HL-60 (cell line): ENCODE measurements at regions not wholly inside any gene's neighbourhood (a gene's known extent, or its start where the extent isn't known, plus 50 kb on each side); places are given as distances from the start of the nearest gene placed in this dataset.

Experiments used
- DNase-seq, 2 experiments: peaks; one replicate each; pipeline ENCODE4 v3.0.0-alpha.2; 2010 to 2020; ENCODE audit warnings: low read depth in 1 of 2, low spot score in 1 of 2
- H3K27ac ChIP-seq: fragments of 250-450 bp; sonication (Bioruptor Pico); replicated peaks from 2 replicates; pipeline ENCODE4 v1.5.1; 2020; ENCODE audit warnings: mild to moderate bottlenecking, moderate library complexity
- H3K27me3 ChIP-seq: fragments of 250-450 bp; sonication (Bioruptor Pico); 2 replicates; pipeline ENCODE4 v1.5.1; 2021; ENCODE audit warnings: mild to moderate bottlenecking, moderate library complexity; ENCODE audit not compliant: insufficient read depth, poor library complexity, severe bottlenecking
- H3K4me3 ChIP-seq: replicated peaks from 2 replicates; pipeline ENCODE4 v1.5.1; 2011; ENCODE audit warnings: mild to moderate bottlenecking, control low read depth, low read length; ENCODE audit not compliant: insufficient read depth
- GABPA ChIP-seq: IDR thresholded peaks from 2 replicates; pipeline ENCODE4 v1.6.1; 2012; ENCODE audit warnings: low read depth
- POLR2AphosphoS5 ChIP-seq: IDR thresholded peaks from 2 replicates; pipeline ENCODE4 v1.6.1; 2012; ENCODE audit warnings: low read depth
- SPI1 ChIP-seq: IDR thresholded peaks from 2 replicates; pipeline ENCODE4 v1.6.1; 2012; ENCODE audit warnings: low read depth, mild to moderate bottlenecking, borderline replicate concordance
- TF ChIP-seq, protein P1 (sequence below): IDR thresholded peaks from 2 replicates; pipeline ENCODE4 v1.6.1; 2012; ENCODE audit warnings: low read depth; ENCODE audit not compliant: insufficient replicate concordance
- TF ChIP-seq, protein P2 (sequence below): IDR thresholded peaks from one replicate; pipeline ENCODE4 v1.5.1; 2011; ENCODE audit warnings: low read length, control low read depth, inconsistent platforms; ENCODE audit not compliant: insufficient read depth

DNA sequence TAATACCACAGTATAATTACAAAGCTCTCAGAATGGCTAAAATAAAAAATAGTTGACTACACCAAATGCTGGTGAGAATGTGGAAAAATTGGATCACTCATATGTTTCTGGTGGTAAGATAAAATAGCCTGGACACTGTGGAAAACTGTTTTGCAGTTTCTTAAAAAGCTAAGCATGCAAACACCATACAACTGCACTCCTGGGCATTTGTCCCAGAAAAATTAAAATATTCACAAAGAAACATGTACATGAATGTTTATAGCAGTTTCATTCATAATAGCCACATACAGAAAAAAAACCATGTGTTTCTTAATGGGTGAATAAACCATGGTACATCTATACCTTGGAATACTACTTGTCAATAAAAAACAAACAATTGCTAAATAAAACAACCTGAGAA is 172.9 kb downstream of the AHR start:
- no peaks in the 10 kb centered on the region for H3K27me3 ChIP-seq
- DNase-seq: no peak
- H3K27ac ChIP-seq: no peak overlapping the region
- TF ChIP-seq GABPA (no peak), SPI1 (no peak), POLR2AphosphoS5 (no peak)
- TF ChIP-seq, protein P1, sequence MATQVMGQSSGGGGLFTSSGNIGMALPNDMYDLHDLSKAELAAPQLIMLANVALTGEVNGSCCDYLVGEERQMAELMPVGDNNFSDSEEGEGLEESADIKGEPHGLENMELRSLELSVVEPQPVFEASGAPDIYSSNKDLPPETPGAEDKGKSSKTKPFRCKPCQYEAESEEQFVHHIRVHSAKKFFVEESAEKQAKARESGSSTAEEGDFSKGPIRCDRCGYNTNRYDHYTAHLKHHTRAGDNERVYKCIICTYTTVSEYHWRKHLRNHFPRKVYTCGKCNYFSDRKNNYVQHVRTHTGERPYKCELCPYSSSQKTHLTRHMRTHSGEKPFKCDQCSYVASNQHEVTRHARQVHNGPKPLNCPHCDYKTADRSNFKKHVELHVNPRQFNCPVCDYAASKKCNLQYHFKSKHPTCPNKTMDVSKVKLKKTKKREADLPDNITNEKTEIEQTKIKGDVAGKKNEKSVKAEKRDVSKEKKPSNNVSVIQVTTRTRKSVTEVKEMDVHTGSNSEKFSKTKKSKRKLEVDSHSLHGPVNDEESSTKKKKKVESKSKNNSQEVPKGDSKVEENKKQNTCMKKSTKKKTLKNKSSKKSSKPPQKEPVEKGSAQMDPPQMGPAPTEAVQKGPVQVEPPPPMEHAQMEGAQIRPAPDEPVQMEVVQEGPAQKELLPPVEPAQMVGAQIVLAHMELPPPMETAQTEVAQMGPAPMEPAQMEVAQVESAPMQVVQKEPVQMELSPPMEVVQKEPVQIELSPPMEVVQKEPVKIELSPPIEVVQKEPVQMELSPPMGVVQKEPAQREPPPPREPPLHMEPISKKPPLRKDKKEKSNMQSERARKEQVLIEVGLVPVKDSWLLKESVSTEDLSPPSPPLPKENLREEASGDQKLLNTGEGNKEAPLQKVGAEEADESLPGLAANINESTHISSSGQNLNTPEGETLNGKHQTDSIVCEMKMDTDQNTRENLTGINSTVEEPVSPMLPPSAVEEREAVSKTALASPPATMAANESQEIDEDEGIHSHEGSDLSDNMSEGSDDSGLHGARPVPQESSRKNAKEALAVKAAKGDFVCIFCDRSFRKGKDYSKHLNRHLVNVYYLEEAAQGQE: no peak
- TF ChIP-seq, protein P2, sequence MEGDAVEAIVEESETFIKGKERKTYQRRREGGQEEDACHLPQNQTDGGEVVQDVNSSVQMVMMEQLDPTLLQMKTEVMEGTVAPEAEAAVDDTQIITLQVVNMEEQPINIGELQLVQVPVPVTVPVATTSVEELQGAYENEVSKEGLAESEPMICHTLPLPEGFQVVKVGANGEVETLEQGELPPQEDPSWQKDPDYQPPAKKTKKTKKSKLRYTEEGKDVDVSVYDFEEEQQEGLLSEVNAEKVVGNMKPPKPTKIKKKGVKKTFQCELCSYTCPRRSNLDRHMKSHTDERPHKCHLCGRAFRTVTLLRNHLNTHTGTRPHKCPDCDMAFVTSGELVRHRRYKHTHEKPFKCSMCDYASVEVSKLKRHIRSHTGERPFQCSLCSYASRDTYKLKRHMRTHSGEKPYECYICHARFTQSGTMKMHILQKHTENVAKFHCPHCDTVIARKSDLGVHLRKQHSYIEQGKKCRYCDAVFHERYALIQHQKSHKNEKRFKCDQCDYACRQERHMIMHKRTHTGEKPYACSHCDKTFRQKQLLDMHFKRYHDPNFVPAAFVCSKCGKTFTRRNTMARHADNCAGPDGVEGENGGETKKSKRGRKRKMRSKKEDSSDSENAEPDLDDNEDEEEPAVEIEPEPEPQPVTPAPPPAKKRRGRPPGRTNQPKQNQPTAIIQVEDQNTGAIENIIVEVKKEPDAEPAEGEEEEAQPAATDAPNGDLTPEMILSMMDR: no peak
- H3K4me3 ChIP-seq: no peak overlapping the region

DNA sequence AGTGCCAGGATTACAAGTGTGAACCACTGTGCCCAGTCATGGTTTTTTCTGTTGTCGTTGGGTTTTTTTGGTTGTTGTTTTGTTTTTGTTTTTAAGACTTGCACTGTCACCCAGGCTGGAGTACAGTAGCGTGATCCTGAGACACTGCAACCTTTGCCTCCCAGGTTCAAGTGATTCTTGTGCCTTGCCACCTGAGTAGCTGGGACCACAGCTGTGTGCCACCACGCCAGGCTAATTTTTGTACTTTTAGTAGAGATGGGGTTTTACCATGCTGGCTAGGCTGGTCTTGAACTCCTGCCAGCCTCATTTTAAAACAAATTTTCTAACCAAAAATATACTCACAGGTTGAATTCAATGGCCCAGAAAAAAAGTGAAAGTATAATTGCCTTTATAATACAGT is 174.1 kb downstream of the AHR start:
- DNase-seq: no peak
- TF ChIP-seq POLR2AphosphoS5 (no peak), GABPA (no peak), SPI1 (no peak)
- TF ChIP-seq, protein P2: no peak
- TF ChIP-seq, protein P1: no peak
- H3K4me3 ChIP-seq: no peak overlapping the region

DNA sequence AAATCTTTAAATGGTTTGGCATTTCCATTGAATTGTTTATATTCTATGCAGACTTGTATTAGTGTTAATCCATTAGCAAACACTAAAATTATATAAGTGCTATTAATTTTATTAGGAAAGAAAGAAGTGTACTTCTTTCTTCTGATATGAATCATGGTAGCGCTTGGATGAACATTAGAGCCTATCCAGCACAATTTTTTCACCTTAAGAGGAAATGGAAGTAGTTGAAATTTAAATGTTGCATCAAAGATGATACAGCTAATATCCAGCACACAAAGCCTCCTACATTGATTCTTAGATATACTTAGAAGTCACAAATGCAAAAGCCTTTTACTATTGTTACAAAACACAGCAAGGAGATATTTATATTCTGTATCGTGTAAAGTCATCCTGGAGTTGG is 174.5 kb downstream of the AHR start:
- no peak for DNase-seq
- Histone ChIP-seq H3K27me3 (no peaks in the 10 kb centered on the region), H3K4me3 (no peak overlapping the region), H3K27ac (no peak overlapping the region)
- TF ChIP-seq, protein P1: no peak
- TF ChIP-seq, protein P2: no peak
- TF ChIP-seq GABPA (no peak), SPI1 (no peak), POLR2AphosphoS5 (no peak)

More for the DNA sequence above, 174.1 kb downstream of the AHR start:
- no peaks in the 10 kb centered on the region for H3K27me3 ChIP-seq
- H3K27ac ChIP-seq: no peak overlapping the region
